Activated T-cell treated with anti-CD3 and anti-CD28 coated beads for 48 hours (primary cell): ENCODE measurements at regions not wholly inside any gene's neighbourhood (a gene's known extent, or its start where the extent isn't known, plus 50 kb on each side); places are given as distances from the start of the nearest gene placed in this dataset.
"Not testable (repeated sequence)": the region's sequence is repeated elsewhere in the genome, so short reads cannot be mapped to it uniquely, and the experiment has no call there.

Experiments
- DNase-seq: peaks from one replicate; pipeline ENCODE4 v3.0.0-alpha.2; 2020; ENCODE audit warnings: low read depth

GRCh38 chr5:74500110-74500917 lies 140.2 kb downstream of the ENC1 start:
- no peak for DNase-seq

GRCh38 chr5:74499256-74500050 lies 141.1 kb downstream of the ENC1 start:
- no peak for DNase-seq

- DNase-seq = no peak
These were observed 142.8 kb downstream of the ENC1 start for GRCh38 chr5:74497706-74498105.

GRCh38 chr5:74493411-74493810 lies 147.1 kb downstream of the ENC1 start:
- DNase-seq = no peak

- DNase-seq = no peak
These were observed 148.3 kb downstream of the ENC1 start for GRCh38 chr5:74492230-74492629.

DNA sequence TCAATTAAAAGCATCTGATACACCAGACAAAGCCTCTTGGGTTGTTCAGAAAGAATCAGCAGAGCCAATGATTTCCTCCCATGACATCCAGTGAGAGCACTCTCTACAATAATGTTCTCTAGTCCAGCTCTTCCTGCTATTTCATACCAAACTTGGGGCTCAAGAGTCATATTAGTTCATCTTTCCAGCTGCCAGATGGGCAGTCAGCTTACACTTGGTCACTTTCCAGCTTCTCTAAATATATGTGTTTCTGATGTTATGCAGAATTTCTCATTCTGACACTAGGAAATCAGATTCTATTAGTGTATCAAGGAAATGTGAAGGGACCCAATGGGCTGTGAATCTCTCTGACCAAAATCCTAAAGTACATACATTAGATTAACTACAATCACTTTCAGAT lies 148.9 kb downstream of the ENC1 start:
- DNase-seq = no peak

GRCh38 chr5:74490814-74491213 lies 149.7 kb downstream of the ENC1 start:
- no peak for DNase-seq

DNA sequence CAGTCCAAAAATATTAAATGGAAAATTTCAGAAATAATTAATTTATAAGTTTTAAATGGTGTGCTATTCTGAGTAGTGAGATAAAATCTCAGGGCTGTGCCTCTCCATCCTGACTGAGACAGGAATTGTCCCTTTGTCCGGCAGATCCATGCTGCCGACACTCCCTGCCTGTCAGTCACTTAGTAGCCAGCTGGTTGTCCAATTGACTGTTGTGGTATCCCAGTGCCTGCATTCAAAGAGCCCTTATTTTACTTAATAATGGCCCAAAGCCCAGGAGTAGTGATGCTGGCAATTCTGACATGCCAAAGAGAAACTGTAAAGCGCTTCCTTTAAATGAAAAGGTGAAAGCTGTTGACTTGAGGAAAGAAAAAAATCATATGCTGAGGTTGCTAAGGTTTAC lies 157.5 kb downstream of the ENC1 start:
- DNase-seq = no peak

DNA sequence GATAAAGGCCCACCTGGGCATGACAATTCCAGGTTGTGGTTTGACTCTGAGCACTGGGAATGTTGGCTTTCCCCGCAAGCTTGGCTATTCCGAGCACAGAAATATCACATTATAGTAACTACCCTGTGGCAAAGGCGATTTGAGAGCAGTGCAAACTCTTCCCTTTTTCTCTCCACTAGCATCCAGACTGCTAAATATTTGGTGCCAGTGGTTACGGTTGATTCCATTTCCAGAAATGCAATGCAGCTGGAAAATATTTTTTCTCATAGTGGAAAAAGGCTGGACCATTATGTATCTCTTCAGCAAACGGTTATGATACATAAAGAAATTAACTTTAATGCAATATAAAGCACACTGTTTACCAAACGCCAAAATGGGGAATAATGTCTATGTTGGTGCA lies 158.0 kb downstream of the ENC1 start:
- DNase-seq = no peak

DNA sequence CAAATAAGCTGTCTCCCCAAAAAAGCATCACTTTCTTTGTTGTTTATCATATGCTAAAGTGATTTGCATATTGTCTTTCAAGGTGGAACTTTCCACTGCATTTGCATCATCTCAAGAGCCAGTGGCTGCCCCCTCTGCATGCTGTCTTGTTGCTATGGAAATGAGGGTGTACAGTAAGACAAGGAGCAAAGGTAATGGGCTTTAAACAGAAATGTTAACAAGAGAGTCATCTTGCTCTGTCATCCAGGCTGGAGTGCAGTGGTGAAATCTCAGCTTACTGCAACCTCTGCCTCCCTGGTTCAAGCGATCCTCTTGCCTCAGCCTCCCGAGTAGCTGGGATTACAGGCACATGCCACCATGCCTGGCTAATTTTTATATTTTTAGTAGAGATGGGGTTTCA lies 159.2 kb downstream of the ENC1 start:
- DNase-seq = not testable (repeated sequence)

- DNase-seq = no peak
These were observed 160.3 kb downstream of the ENC1 start for GRCh38 chr5:74480201-74480600.

DNA sequence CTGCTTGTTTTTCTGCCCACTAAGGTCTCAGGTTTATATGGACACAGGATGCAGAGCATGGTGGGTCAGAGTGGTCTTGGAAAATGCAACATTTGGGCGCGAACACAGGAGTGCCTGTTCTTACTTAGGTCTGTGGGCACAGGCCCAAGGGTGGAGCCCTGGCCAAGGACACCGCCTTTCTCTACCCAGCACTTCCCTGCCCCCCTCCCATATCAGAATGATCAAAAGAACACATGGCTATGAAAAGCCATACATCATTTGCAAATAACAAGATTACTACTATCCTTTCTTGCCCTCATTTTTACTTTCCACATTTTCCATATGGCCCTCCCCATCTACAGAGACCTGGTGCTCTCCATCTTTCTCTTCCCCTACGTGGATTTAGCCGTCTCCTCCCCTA lies 162.2 kb downstream of the ENC1 start:
- DNase-seq = no peak

DNA sequence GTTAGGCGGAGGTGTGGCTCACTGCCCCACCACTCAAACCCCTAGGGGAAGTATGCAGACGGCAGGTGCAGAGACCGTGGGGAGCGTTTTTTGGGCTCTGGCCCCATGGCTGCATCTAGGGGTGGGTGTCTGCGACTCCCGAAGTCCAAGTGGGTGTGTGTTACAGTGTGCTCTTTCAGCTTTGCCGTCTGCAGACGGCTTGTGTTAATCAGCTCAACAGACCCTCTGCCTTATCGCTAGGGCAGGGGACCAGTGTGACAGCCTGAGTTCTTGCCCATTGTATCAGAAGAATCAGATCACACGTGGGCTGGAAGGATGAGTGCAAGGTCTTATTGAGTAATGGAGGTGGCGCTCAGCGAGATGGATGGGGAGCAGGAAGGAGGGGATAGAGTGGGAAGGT lies 162.8 kb downstream of the ENC1 start:
- no peak for DNase-seq

DNA sequence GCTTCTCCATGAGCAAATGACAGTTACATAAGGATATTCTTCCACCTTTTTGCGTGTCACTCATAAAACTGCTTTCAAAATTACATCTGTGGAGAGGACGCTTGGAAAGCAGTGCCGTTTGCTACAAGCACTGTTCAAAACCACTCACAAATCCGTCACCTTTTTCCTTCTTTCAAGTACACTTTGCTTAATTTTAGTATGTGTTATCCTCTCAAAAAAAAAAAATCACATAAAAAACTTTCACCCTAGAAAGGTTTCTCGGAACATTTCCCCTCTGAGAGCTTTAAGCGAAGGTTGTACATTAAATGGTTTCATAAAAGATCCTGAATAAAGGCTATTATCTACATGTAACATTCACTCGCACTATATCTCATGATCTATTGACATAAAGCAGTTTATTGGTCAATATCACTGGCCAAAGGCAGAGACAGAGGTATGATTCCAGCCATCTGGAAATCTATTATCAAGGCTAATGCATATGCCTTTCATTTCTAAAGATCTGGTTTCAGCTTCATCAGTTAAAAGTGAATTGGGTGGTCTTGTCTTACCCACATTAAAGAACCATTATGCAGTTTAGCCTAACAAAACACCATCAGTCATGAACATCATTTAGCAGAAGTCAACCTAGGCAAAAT lies 163.6 kb downstream of the ENC1 start:
- no peak for DNase-seq

- no peak for DNase-seq
These were observed 164.3 kb downstream of the ENC1 start for GRCh38 chr5:74476046-74476818.

GRCh38 chr5:74471875-74472274 lies 168.7 kb downstream of the ENC1 start:
- DNase-seq = no peak

- no peak for DNase-seq
These were observed 171.1 kb downstream of the ENC1 start for GRCh38 chr5:74469234-74469994.

DNA sequence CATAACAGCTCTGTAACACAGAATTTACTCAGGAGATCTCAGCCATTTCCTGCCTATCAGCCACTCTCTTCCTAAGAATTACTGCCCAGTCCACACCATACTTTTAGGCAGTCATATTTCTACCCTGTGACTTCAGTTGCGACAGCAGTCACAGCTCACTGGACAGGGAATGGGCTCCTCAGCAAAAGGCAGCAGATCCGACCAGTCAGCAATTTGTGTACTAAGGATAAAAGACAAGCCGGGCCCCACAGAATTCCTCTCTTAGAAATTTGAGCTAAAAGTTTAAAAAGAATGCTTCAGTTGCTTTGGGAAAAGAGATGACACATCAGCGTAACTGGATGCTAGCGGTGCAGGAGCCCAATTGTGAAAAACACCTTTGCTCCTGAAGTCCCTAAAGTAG lies 172.1 kb downstream of the ENC1 start:
- DNase-seq = no peak

DNA sequence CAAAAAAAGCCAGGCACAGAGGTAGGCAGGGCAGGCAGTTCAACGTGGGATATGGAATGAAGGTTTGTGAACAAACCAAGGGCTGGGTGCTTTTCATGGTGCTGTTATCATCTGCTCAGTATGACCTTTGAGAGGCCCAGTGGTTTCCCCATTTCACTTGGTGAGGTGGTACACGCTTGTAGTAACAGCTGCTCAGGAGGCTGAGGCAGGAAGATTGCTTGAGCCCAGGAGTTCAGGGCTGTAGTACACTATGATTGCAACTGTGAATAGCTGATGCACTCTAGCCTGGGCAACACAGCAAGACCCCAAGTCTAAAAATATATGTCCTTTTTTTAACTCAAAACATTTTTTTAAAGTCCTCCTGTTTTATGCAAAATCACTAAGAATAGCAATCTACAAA lies 174.8 kb downstream of the ENC1 start:
- no peak for DNase-seq

DNA sequence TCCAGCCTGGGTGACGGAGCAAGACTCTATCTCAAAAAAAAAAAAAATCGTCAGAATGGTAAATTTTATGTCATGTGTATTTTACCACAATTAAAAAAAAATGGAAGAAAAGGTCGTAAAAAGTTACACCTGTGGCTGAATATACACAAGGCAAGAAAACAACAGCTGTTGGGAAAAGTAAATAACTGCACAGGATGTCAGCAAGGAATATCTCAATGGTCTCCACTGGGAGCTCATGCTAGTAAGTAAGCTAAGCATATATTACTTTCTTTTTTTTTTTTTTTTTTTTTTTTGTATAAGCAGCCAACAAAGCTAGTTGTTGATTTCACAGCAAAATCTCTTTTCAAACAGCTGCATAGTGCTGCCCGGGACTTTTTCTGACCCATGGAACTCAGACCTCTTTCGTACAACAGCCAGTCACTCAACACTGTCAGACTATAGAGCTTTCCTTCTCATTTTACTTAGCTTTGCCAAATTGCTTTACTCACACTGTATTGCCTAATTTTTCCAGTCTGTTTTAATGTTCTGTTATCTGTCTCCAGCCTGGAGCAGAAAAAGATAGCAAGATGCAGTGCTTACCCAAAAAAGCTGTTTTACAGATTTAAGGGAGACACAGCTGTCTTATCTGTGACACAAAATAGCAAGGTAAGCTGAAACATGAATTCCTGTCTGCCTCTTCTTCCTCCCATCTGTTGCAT lies 175.9 kb downstream of the ENC1 start:
- DNase-seq = no peak

GRCh38 chr5:74462356-74462755 lies 178.2 kb downstream of the ENC1 start:
- DNase-seq = no peak
